Endothelial cell of umbilical vein (primary cell): ENCODE measurements at regions not wholly inside any gene's neighbourhood (a gene's known extent, or its start where the extent isn't known, plus 50 kb on each side); places are given as distances from the start of the nearest gene placed in this dataset.

Experiments used
- CTCF ChIP-seq, 2 donors: IDR thresholded peaks; 1 replicate in 1 of 2; 2 replicates in 1 of 2; pipeline ENCODE4 v1.5.1; 2011; ENCODE audit warnings: low read length in 2 of 2, mild to moderate bottlenecking in 2 of 2, moderate library complexity in 2 of 2, control low read depth in 1 of 2, inconsistent platforms in 1 of 2, low read depth in 1 of 2; ENCODE audit not compliant: insufficient read depth in 1 of 2; ENCODE audit errors: extremely low read depth in 1 of 2
- MAX ChIP-seq: IDR thresholded peaks from 2 replicates; pipeline ENCODE4 v1.6.1; 2011; ENCODE audit not compliant: insufficient read depth, insufficient read length
- POLR2A ChIP-seq: IDR thresholded peaks from 2 replicates; pipeline ENCODE4 v1.6.1; 2012; ENCODE audit warnings: low read depth, mild to moderate bottlenecking, control low read depth, low read length
- POLR2AphosphoS5 ChIP-seq: IDR thresholded peaks from 2 replicates; pipeline ENCODE4 v1.6.1; 2012; ENCODE audit warnings: low read depth, mild to moderate bottlenecking, control low read depth, low read length, moderate library complexity; ENCODE audit not compliant: insufficient read depth

GRCh38 chr11:114986365-114986764, 308.0 kb downstream of the NXPE2 start:
- TF ChIP-seq POLR2A (no peak), CTCF (IDR thresholded peaks at IDR 0.05; ENCODE audit: extremely low read depth in 1 of 2, insufficient read depth in 1 of 2, low read depth in 1 of 2, low read length in 2 of 2) (no peak), MAX (no peak), POLR2AphosphoS5 (no peak)
